ENCODE measurements at regions not wholly inside any gene's neighbourhood (a gene's known extent, or its start where the extent isn't known, plus 50 kb on each side); places are given as distances from the start of the nearest gene placed in this dataset.

DNA sequence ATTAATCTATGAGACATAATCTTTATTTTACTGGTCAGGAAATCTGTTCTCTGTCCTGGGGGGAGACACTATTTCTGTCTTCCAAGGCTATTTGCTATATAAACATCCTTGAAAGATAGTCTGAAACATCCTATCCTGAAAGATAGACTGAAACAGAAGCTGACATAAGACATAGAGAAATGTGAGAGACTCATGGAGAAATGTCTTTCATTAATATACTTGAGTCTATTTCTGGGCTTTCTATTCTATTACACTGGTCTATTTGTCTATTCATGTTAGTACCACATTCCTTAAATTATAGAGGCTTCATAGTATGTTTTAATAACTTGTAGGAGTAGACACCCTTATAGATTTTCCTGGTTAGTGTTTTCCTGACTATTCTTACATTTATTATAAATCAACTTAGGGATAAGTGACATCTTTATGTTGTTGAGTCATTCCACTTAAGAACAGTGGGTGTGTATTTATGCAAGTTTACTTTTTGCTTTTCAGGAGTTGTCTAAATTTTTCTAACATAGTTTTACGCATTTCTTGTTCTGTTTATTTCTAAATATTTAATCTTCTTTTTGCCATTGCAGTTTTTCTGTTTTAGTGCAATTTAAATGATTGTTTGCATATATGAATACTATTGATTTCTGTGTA is 244.9 kb upstream of the ZSWIM2 start:
- TF ChIP-seq, protein P1, sequence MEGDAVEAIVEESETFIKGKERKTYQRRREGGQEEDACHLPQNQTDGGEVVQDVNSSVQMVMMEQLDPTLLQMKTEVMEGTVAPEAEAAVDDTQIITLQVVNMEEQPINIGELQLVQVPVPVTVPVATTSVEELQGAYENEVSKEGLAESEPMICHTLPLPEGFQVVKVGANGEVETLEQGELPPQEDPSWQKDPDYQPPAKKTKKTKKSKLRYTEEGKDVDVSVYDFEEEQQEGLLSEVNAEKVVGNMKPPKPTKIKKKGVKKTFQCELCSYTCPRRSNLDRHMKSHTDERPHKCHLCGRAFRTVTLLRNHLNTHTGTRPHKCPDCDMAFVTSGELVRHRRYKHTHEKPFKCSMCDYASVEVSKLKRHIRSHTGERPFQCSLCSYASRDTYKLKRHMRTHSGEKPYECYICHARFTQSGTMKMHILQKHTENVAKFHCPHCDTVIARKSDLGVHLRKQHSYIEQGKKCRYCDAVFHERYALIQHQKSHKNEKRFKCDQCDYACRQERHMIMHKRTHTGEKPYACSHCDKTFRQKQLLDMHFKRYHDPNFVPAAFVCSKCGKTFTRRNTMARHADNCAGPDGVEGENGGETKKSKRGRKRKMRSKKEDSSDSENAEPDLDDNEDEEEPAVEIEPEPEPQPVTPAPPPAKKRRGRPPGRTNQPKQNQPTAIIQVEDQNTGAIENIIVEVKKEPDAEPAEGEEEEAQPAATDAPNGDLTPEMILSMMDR (IDR thresholded peaks at IDR 0.05) = no peak

DNA sequence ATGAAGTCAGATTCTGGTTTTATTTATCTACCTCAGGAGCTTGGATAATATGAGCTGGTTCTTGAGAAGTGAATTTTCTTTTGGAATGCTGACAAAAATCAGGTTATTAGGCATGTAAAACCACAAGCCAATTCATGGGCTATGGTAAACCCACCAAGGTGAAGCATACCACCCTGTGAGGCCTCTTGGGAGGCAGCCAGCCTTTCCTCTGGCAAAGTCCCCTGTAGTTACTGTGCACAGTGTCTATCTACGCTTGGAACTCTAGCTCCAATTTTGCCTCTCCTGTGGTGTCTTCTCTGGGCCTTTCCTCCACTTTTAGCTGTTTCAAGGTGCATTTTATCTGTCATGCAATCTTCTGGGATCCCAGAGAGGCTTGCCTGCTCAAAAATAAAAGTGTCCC is 242.7 kb upstream of the ZSWIM2 start:
- TF ChIP-seq, protein P1 (IDR thresholded peaks at IDR 0.05) = no peak

DNA sequence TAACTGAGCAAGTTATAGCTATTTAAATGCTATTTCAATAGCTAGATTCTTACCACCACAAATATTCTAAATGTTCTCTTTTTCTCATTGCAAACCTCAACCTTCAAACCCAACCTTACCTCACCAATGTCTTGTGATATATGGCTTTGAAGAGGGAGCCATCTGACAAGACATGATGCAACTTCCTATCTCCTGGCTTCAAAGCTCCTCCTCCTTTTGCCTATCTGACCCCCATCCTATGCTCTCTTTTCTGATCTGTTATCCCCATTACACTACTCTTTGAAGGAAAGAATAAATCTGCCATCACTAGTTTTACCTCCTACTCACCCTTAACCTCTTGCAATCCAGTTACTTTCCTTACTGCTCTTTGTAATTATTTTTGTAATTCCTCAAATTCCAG is 235.6 kb upstream of the ZSWIM2 start:
- TF ChIP-seq, protein P1 (IDR thresholded peaks at IDR 0.05) = no peak

DNA sequence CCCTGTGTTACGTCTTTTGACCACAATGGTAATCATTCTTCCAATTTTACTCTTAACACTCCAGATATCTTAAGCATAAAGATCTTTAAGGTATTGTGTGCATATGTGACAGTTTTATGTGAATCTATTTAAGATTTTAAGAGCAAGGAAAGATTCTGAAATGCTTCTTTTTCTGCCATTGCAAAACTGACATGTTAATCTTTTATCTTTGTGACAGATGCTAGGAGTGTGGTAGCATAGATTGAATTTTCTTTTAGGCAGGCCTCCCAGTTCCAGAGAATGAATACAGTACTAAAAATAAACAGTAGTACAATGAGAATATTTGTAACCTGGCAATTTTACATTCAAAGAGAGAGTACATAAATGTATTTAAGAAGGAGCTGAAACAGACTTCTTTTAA is 232.5 kb upstream of the ZSWIM2 start:
- TF ChIP-seq, protein P1 (IDR thresholded peaks at IDR 0.05) = no peak

DNA sequence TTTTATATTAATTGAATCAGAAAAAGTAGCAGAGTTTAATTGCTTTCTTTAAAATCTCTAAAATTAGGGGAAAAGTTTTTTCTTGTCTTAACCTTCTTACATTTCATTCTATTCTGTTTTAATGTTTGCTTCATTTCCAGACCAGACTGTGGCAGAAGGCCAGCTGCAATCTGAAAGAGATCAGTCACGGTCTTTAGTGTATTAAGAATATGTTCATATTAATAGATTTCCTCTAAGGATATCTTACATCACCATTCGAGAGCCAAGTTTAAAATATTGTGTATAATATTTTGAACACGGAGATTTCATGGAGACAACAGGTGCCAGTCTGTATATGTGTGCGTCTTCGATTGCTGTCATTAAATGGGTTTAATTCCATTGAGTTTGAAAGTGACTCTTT is 230.9 kb upstream of the ZSWIM2 start:
- TF ChIP-seq, protein P1 (IDR thresholded peaks at IDR 0.05) = no peak

DNA sequence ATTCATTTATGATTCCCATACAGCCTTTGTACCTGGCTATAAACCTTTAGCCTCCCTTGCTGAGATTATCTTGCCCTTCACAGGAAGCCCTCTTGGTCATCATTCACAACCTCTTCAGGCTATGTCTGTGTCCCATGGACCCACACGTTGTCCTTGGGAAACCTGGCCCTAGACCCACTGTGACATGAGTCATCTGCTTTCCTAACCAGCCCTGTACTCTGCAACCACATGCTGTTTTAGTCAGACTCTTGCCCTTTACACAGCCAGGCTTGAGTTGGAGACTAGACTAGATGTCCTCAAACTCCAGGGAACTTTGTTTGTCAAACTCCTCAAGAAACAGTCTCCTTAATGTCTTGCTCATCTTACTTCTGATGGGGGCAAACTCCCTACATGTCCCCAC is 229.3 kb upstream of the ZSWIM2 start:
- TF ChIP-seq, protein P1 (IDR thresholded peaks at IDR 0.05) = no peak

DNA sequence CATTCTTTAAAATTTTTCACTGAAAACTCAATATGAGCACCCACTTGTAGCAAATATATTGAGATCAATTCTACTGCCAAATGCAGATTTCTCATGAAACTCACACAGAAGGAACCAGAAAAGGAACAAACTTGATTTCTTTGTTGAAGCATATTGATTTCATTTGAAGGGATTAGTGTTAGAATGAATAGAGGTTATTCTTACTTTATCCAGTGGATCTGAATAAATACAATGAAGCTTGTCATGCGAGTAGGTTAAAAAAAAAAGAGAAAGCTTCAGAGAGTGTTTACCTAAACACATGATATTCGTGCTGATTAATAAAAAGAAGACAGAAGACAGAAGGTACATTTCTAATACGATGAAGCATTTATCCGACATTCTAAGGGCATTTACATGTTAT is 226.7 kb upstream of the ZSWIM2 start:
- TF ChIP-seq, protein P1 (IDR thresholded peaks at IDR 0.05) = no peak

DNA sequence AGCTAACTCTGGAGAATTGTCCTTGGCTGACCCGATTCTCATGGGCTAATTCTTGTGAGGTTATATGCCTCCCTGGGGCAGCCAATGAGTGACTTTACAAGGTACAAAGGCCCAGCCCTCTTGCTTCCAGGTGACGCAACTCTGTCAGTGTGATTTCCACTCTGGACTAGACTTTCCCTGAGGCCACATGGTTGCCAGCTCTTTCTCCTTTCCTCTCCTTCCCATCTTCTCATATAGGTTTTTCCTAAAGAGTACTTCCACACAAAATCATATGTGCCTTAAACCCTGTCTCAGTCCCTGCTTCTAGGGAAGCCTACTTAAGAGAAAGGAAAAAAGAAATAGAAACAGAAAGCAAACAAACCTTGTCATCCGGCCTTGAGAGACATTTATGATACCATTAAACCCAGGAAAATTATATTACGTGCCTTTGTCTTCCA is 226.2 kb upstream of the ZSWIM2 start:
- TF ChIP-seq, protein P1 (IDR thresholded peaks at IDR 0.05) = no peak

Data from LNCAP (cell line).